Umbilical cord (tissue), 1 donor: ENCODE measurements at regions not wholly inside any gene's neighbourhood (a gene's known extent, or its start where the extent isn't known, plus 50 kb on each side); places are given as distances from the start of the nearest gene placed in this dataset.

Source experiments
- DNase-seq: peaks from one replicate; pipeline ENCODE4 v3.0.0-alpha.2; 2015; ENCODE audit warnings: low spot score

- no peak for DNase-seq
Measured at GRCh38 chr2:226652983-226653765, 146.4 kb downstream of the IRS1 start.

DNA sequence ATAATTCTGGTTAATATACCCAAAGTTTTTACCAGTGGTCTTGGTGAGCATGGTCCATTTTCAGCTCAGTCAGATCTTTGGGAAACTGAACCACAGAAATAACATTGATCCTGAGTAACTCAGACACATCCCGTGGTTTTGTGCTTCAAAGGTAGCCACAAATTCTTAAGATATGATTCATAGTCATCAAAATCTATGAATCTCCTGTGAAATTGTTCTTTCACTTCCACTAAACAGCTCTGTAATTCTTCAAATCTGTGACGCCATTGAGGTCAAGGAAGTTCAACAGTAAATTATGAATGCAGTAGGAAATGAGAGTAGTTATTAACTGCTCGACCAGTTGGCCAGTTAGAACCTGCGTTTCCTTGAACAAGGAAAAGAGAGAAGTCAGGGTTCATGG, 147.3 kb downstream of the IRS1 start:
- peak; percentile 69 for DNase-seq

DNA sequence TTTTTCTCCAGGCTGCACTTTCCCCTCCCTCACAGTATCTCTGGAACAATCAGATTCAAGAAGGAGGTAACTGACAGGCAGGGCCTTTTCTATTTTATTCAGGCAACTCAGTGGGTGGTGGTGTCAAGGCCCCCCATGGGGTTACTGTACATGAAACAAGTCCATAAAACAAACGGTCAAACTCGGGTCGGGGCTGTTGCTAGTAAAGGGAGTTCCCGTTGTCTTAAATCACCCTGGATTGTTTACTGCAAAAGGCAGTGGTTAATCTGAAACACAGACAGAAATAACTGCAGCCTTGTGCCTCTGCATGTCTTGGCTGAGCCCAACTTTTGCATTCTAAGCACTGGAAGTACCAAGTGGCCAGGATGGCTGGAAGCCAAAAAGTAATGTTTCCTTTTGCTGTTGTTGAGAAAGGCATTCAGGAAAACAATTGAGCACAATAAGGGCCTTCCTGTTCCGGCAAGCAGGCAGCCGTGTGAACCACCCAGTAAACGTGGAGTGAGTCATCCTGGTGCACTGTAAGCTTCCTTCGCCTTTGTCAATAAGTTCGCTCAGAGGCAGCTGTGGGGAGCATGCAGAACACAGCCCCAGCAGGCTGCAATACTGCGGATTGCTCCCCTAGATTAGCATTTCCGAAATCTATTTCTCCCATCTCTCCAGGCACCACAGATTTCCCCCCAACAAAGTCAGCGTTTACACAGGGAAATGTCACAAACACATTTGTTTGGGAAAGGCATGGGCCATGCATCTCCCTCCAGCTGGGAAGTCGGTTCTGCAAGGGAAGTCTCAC, 149.6 kb downstream of the IRS1 start:
- DNase-seq = peak; percentile 84

- DNase-seq = no peak
Measured at GRCh38 chr2:226649201-226649600, 150.4 kb downstream of the IRS1 start.

DNA sequence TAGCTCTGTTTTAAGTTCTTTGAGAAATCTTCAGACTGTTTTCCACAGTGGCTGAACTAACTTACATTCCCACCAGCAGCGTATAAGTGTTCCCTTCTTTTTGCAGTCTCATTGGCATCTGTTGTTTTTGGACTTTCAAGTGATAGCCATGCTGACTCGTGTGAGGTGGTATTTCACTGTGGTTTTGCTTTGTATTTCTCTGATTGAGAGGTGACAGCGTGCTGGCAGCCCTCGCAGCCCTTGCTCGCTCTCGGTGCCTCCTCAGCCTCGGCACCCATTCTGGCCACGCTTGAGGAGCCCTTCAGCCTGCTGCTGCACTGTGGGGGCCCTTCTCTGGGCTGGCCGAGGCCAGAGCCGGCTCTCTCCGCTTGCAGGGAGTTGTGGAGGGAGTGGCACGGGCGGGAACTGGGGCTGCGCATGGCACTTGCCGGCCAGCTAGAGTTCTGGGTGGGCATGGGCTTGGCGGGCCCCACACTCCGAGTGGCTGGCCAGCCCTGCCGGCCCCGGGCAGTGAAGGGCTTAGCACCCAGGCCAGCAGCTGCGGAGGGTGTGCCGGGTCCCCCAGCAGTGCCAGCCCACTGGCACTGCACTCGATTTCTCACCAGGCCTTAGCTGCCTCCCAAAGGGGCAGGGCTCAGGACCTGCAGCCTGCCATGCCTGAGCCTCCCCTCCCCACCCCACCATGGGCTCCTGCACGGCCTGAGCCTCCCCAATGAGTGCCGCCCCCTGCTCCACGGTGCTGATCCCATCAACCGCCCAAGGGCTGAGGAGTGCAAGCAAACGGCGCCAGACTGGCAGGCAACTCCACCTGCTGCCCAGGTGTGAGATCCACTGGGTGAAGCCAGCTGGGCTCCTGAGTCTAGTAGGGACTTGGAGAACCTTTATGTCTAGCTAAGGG, 151.8 kb downstream of the IRS1 start:
- no peak for DNase-seq

- peak; percentile 74 for DNase-seq
Measured at GRCh38 chr2:226644399-226644865, 155.2 kb downstream of the IRS1 start.

GRCh38 chr2:226643946-226644282, 155.7 kb downstream of the IRS1 start:
- DNase-seq = no peak

DNA sequence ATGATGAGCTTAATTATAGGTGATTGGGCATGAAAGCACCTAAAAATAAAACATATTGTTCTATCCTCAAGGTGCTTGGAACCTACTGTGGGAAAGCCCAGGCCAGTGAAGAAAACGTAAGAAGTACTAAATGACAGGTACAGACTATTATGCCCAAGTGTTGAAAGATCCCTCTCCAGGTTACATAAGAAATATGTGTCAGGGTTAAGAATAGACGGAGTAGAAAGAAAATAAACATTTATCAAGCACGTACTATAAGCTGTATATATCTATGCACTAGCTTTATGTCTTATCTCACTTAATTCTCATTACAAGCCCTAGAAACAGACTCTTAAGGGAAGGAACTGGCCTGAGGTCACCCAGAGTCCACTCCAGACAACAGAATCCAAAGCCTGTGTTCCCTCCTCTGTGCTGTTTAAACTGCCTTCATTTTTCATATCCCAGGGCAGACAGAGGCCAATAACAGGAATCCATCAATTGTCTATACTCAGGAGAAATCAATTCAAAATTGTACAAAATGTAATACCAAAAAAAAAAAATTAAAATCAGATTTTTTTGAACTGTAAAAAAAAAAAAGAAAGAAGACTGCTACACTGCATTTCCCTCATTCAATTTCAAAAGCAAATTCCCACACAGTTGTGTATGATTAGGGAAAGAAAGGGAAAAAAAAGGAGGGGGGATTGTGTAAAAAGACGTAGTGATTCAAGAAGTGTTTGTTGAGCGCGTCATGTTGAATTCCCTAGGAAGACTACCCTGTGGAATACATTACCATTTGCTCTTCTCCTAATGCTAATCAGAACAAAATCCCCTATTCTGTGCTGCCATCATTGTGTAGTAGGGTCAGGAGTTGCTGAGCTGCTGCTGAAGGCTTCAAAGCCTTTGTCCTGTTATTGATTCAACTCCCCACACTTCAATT, 156.3 kb downstream of the IRS1 start:
- DNase-seq = peak; percentile 79

DNA sequence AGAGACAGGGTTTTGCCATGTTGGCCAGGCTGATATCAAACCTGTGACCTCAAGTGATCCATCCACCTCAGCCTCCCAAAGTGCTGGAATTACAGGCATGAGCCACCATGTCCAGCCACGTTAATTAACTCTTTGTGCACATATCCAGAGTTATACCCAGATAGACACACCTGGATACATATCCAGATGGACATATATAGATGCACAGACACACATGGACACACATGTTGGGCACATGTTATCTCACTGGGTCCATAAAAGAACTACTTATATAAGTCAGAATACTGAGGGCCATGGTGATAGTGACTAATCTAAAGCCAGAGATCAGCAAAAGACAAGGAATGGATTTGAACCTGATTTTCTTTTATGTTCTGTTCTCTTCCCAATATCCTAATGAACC, 158.6 kb downstream of the IRS1 start:
- DNase-seq = no peak

DNA sequence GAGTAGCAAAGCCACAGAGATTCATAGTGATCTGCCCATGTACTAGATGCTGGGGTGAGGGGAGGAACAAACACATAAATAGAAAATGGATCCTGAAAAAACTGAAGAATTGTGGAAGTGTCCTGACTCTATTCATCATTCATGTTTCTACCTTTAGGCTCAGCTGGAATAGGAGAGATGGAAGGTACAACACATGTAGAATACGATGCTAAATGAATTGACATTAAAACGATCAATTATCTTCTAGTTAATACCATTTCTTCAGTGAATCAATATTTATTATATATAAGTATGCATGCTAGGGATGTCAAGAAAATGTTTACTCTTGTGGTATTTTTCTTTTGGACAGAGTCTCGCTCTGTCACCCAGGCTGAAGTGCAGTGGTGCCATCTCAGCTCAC, 159.1 kb downstream of the IRS1 start:
- no peak for DNase-seq

DNA sequence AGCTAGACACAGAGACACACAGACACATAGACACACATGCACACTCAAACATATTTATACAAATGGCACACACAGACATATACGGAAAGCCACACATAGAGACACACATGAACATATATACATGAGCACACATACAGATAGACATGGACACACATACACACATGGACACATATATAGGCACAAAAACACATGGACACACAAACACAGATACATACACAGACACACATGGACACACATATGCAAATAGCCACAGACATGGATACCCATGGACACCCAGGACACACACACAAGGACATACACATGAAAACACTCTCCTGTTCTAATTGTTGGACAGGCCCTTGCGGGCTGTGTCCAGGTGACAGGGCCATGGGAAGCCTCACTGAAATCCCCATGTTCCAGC, 160.1 kb downstream of the IRS1 start:
- no peak for DNase-seq

- no peak for DNase-seq
Measured at GRCh38 chr2:226638576-226638975, 161.0 kb downstream of the IRS1 start.

GRCh38 chr2:226637383-226637782, 162.2 kb downstream of the IRS1 start:
- no peak for DNase-seq

- DNase-seq = no peak
Measured at GRCh38 chr2:226636586-226636985, 163.0 kb downstream of the IRS1 start.

GRCh38 chr2:226634943-226635604, 164.5 kb downstream of the IRS1 start:
- DNase-seq = no peak

- peak; percentile 98 for DNase-seq
Measured at GRCh38 chr2:226631671-226632070, 167.9 kb downstream of the IRS1 start.

DNA sequence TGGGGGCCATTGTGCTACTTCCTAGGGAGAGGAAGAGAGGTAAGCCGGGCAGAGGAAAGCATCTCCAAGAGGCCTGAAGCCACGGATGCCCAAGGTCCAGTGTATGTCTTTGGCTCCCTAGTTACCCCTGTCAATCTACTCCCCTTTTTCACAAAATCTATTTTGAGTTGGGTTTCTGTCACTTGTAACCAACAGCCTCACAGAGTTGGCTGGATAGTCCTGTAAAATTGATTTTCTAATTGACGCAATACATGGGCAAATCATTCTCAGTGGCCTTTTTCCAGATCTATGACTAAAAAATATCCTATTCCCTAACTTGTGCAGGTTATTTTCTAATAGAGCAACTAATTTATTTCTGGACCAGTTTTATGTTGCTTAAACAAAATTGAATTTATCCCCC, 168.4 kb downstream of the IRS1 start:
- no peak for DNase-seq

DNA sequence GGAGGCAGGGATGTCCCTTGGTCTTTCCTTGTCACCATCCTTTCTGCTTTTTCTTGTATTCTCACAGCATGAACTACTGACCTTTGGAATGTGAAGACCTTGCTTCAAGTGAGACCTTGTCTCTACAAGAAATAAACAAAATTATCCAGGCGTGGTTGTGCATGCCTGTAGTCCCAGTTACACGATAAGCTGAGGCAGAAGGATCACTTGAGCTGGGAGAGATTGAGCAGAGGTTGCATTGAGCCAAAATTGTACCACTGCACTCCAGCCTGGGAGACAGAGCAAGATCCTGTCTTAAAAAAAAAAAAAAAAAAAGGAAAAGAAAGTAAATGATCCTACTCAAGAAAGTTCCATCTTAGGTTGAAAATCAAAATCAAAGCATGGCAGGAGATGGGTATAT, 173.7 kb downstream of the IRS1 start:
- peak; percentile 87 for DNase-seq

DNA sequence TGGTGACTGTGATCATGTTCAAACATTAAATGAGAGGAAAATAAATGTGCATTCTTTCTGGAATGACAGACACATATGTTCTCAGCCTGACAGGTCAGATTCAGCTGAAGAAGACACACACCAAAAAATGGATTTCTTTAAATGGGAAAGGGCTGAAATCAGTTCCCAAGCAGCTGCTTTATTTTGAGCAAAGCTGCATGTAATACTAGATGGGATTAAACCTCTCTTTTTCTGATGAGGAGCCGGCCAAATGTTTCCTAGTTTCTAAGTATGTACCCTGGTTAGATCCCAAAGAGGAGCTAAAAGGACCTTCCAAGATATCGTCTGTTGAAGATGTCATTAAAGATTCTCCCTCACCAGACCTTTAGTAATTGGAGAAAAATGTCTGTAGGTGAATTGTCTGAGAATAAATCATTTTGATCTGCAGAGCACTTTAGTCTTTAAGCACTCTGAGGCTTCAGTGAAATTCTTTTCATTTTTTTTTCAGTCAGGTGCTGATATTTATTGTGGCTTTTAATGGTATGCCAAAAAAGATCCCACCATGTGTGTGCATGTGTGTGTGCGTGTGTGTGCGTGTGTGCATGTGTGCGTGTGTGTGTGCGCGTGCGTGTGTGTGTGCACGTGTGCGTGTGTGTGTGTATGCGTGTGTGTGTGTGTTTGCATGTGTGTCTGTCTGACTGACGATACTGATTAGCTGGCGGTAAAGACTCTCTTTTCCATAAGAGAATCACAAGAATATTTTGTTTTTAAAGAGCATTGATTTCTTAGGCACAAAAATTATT, 175.8 kb downstream of the IRS1 start:
- DNase-seq = peak; percentile 94

- DNase-seq = no peak
Measured at GRCh38 chr2:226622484-226622883, 177.1 kb downstream of the IRS1 start.
